Neuronal stem cell (in vitro differentiated cells): ENCODE measurements at regions not wholly inside any gene's neighbourhood (a gene's known extent, or its start where the extent isn't known, plus 50 kb on each side); places are given as distances from the start of the nearest gene placed in this dataset.

ENCODE experiments used
- DNase-seq: peaks from one replicate; pipeline ENCODE4 v3.0.0-alpha.2; 2013; ENCODE audit warnings: low spot score
- H2AFZ ChIP-seq: one replicate; pipeline ENCODE4 v1.6.1; 2013; ENCODE audit warnings: mild to moderate bottlenecking, low read length, inconsistent platforms
- H2AK5ac ChIP-seq: 2 replicates; pipeline ENCODE4 v1.6.1; 2013; ENCODE audit warnings: low read depth, mild to moderate bottlenecking, inconsistent platforms, low read length, moderate library complexity, mixed read lengths
- H2BK120ac ChIP-seq: 2 replicates; pipeline ENCODE4 v1.6.1; 2013; ENCODE audit warnings: low read depth, mild to moderate bottlenecking, inconsistent platforms, low read length, moderate library complexity, mixed read lengths
- H2BK12ac ChIP-seq: one replicate; pipeline ENCODE4 v1.6.1; 2013; ENCODE audit warnings: low read length, inconsistent platforms
- H2BK15ac ChIP-seq: 2 replicates; pipeline ENCODE4 v1.6.1; 2013; ENCODE audit warnings: mild to moderate bottlenecking, low read length, inconsistent platforms, mixed read lengths
- H2BK5ac ChIP-seq: one replicate; pipeline ENCODE4 v1.6.1; 2013; ENCODE audit warnings: inconsistent platforms, mild to moderate bottlenecking, low read length, moderate library complexity
- H3K14ac ChIP-seq: one replicate; pipeline ENCODE4 v1.6.1; 2013; ENCODE audit warnings: low read length, inconsistent platforms
- H3K18ac ChIP-seq: 2 replicates; pipeline ENCODE4 v1.6.1; 2013; ENCODE audit warnings: low read length, inconsistent platforms
- H3K23ac ChIP-seq: 2 replicates; pipeline ENCODE4 v1.6.1; 2013; ENCODE audit warnings: low read depth, mild to moderate bottlenecking, mixed read lengths, low read length, inconsistent platforms; ENCODE audit not compliant: poor library complexity
- H3K27ac ChIP-seq: replicated peaks from 3 replicates; pipeline ENCODE4 v1.5.1; 2013; ENCODE audit warnings: low read length, inconsistent platforms
- H3K27me3 ChIP-seq, 3 experiments: 2 replicates each; pipeline ENCODE4 v1.6.1; 2013; ENCODE audit warnings: low read length in 3 of 3, mild to moderate bottlenecking in 2 of 3, inconsistent platforms in 1 of 3, low read depth in 1 of 3, mixed read lengths in 1 of 3, moderate library complexity in 1 of 3; ENCODE audit not compliant: control insufficient read depth in 3 of 3, insufficient read depth in 3 of 3
- H3K36me3 ChIP-seq, 2 donors: replicated peaks in 1 of 2; 2 replicates each; pipeline ENCODE4 v1.6.1; 2013; ENCODE audit warnings: low read length in 2 of 2; ENCODE audit not compliant: control insufficient read depth in 2 of 2, insufficient read depth in 2 of 2
- H3K4ac ChIP-seq: 2 replicates; pipeline ENCODE4 v1.6.1; 2013; ENCODE audit warnings: inconsistent platforms, mild to moderate bottlenecking, low read length, moderate library complexity
- H3K4me1 ChIP-seq, 2 donors: 1 replicate in 1 of 2; 2 replicates in 1 of 2; pipeline ENCODE4 v1.6.1; 2013; ENCODE audit warnings: low read length in 2 of 2, low read depth in 1 of 2; ENCODE audit not compliant: control insufficient read depth in 2 of 2, insufficient read depth in 1 of 2
- H3K4me2 ChIP-seq: one replicate; pipeline ENCODE4 v1.6.1; 2013; ENCODE audit warnings: mild to moderate bottlenecking, low read length, inconsistent platforms; ENCODE audit not compliant: insufficient read depth, poor library complexity, severe bottlenecking
- H3K4me3 ChIP-seq, 2 donors: 2 replicates each; pipeline ENCODE4 v1.5.1; 2013; ENCODE audit warnings: low read length in 2 of 2, mild to moderate bottlenecking in 2 of 2, inconsistent platforms in 1 of 2, moderate library complexity in 1 of 2
- H3K79me1 ChIP-seq: one replicate; pipeline ENCODE4 v1.6.1; 2013; ENCODE audit warnings: low read depth, mild to moderate bottlenecking, inconsistent platforms, low read length, moderate library complexity
- H3K9ac ChIP-seq: one replicate; pipeline ENCODE4 v1.6.1; 2013; ENCODE audit warnings: mild to moderate bottlenecking, low read depth, low read length, inconsistent platforms; ENCODE audit not compliant: poor library complexity
- H3K9me3 ChIP-seq, 2 donors: replicated peaks in 1 of 2; 2 replicates each; pipeline versions ENCODE3 to v1.6.1; 2013; ENCODE audit warnings: low read length in 2 of 2, mild to moderate bottlenecking in 2 of 2, inconsistent platforms in 1 of 2, low read depth in 1 of 2, mixed read lengths in 1 of 2, moderate library complexity in 1 of 2; ENCODE audit not compliant: control insufficient read depth in 2 of 2, insufficient read depth in 1 of 2
- H4K8ac ChIP-seq: one replicate; pipeline ENCODE4 v1.6.1; 2013; ENCODE audit warnings: low read depth, mild to moderate bottlenecking, inconsistent platforms, low read length, moderate library complexity
- H4K91ac ChIP-seq: one replicate; pipeline ENCODE4 v1.6.1; 2013; ENCODE audit warnings: low read length, low read depth, mild to moderate bottlenecking, inconsistent platforms; ENCODE audit not compliant: poor library complexity
- WGBS, 2 donors: extraction: QIAGEN DNeasy Blood & Tissue Kit; methylation state at CpG; one replicate each; pipeline ENCODE4 v1.1.7; 2013; ENCODE audit warnings: missing lambda C conversion rate in 2 of 2, mixed read lengths in 1 of 2; ENCODE audit not compliant: insufficient read length in 2 of 2, insufficient replicate concordance in 1 of 2; ENCODE audit errors: extremely low coverage in 2 of 2; 5-methylcytosine and 5-hydroxymethylcytosine counted together

GRCh38 chr6:103570431-103570830 lies 1289.3 kb downstream of the HACE1 start:
- Histone ChIP-seq H2BK12ac (no peak overlapping the region), H3K4me2 (no peak overlapping the region)

GRCh38 chr6:103554911-103555310 lies 1304.8 kb downstream of the HACE1 start:
- H2BK15ac ChIP-seq = no peak overlapping the region
- no peak overlapping the region for H2AK5ac ChIP-seq
- H3K9ac ChIP-seq = no peak overlapping the region
- H3K4ac ChIP-seq = no peak overlapping the region
- no peak overlapping the region for H3K27ac ChIP-seq
- H3K23ac ChIP-seq = no peak overlapping the region
- H4K91ac ChIP-seq = no peak overlapping the region
- no peak overlapping the region for H3K14ac ChIP-seq
- DNase-seq = no peak
- no peaks in the 10 kb centered on the region for H3K9me3 ChIP-seq
- H2BK5ac ChIP-seq = no peak overlapping the region
- no peak overlapping the region for H2BK12ac ChIP-seq
- H3K4me3 ChIP-seq = no peak overlapping the region
- no peaks in the 10 kb centered on the region for H3K4me1 ChIP-seq
- H3K4me2 ChIP-seq = no peak overlapping the region
- H3K27me3 ChIP-seq = no peaks in the 10 kb centered on the region
- no peak overlapping the region for H3K18ac ChIP-seq
- no peak overlapping the region for H2AFZ ChIP-seq
- H2BK120ac ChIP-seq = no peak overlapping the region
- no peaks in the 10 kb centered on the region for H3K36me3 ChIP-seq
- H4K8ac ChIP-seq = no peak overlapping the region
- no peaks in the 10 kb centered on the region for H3K79me1 ChIP-seq

More at GRCh38 chr6:103570431-103570830, 1289.3 kb downstream of the HACE1 start:
- no peak for DNase-seq
- Histone ChIP-seq H3K36me3 (no peaks in the 10 kb centered on the region), H3K27ac (no peak overlapping the region), H3K4me3 (no peak overlapping the region), H3K4ac (no peak overlapping the region), H2AFZ (no peak overlapping the region), H3K14ac (no peak overlapping the region), H3K4me1 (no peaks in the 10 kb centered on the region), H2AK5ac (no peak overlapping the region), H2BK5ac (no peak overlapping the region), H4K91ac (no peak overlapping the region), H3K23ac (no peak overlapping the region), H4K8ac (no peak overlapping the region), H3K9me3 (no peaks in the 10 kb centered on the region), H3K9ac (no peak overlapping the region), H2BK120ac (no peak overlapping the region), H2BK15ac (no peak overlapping the region), H3K18ac (no peak overlapping the region), H3K27me3 (no peaks in the 10 kb centered on the region), H3K79me1 (no peaks in the 10 kb centered on the region)
- no CpG with 5 or more reads among the region's 2 CpGs for WGBS, 2 donors

DNA sequence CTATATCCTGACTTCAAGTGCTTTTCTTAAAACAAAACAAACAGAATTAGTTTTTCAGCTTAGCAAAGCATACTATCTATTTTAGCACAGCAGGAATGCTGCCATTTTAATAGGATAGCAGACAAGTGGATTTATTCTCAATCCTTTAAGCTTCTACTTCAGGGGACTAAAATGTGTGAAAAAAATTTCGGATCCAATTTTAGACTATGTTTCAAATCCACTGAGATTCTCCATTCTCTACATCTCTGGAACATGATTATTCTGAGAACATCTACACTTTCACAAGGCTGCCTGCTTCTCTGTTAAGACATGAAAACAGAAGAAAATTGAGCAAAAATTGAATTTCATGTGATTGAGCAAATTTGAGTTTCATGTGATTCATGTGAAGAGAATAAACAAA lies 1321.3 kb downstream of the HACE1 start:
- Histone ChIP-seq H3K4ac (no peak overlapping the region), H4K8ac (no peak overlapping the region), H3K9me3 (no peaks in the 10 kb centered on the region), H2BK15ac (no peak overlapping the region), H3K27ac (no peak overlapping the region), H3K23ac (no peak overlapping the region), H2BK5ac (no peak overlapping the region), H3K4me2 (no peak overlapping the region), H3K4me1 (no peaks in the 10 kb centered on the region), H3K27me3 (no peaks in the 10 kb centered on the region), H2AK5ac (no peak overlapping the region), H3K4me3 (no peak overlapping the region), H2BK12ac (no peak overlapping the region), H3K9ac (no peak overlapping the region), H4K91ac (no peak overlapping the region), H3K36me3 (no peaks in the 10 kb centered on the region), H3K79me1 (no peaks in the 10 kb centered on the region), H3K14ac (no peak overlapping the region), H2BK120ac (no peak overlapping the region), H2AFZ (no peak overlapping the region), H3K18ac (no peak overlapping the region)
- no CpG with 5 or more reads among the region's 1 CpG for WGBS, 2 donors
- DNase-seq = no peak

DNA sequence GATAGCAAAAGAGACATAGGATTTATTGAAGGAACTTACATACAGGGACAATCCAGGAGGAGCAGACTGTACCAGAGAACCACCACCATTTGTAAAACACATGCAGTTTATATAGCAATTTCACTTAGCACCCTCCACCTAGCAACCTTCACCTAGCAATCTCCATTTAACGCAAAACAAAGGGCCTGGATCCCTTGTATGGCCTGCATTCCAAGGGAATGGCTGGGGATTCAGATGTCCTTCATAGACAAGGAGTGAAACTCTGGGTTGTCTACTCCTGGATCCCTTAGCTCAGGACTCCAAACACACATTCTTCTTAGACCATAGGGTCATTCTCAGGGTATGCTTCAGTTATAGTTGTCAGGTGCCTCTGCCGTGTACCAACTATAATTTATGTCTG lies 1324.9 kb downstream of the HACE1 start:
- H3K4me1 ChIP-seq = no peaks in the 10 kb centered on the region
- H2BK120ac ChIP-seq = no peak overlapping the region
- H3K4me2 ChIP-seq = no peak overlapping the region
- H4K8ac ChIP-seq = no peak overlapping the region
- H2BK5ac ChIP-seq = no peak overlapping the region
- H3K9ac ChIP-seq = no peak overlapping the region
- no peak overlapping the region for H3K23ac ChIP-seq
- H2BK15ac ChIP-seq = no peak overlapping the region
- no peak overlapping the region for H2BK12ac ChIP-seq
- H2AK5ac ChIP-seq = no peak overlapping the region
- H3K4me3 ChIP-seq = no peak overlapping the region
- H3K27me3 ChIP-seq = no peaks in the 10 kb centered on the region
- H3K27ac ChIP-seq = no peak overlapping the region
- DNase-seq = no peak
- H3K14ac ChIP-seq = no peak overlapping the region
- no CpG with 5 or more reads among the region's 2 CpGs for WGBS, 2 donors
- no peak overlapping the region for H3K4ac ChIP-seq
- no peaks in the 10 kb centered on the region for H3K36me3 ChIP-seq
- H3K79me1 ChIP-seq = no peaks in the 10 kb centered on the region
- no peak overlapping the region for H4K91ac ChIP-seq
- no peak overlapping the region for H3K18ac ChIP-seq
- peaks cover 0 to 2% of the 10 kb centered on the region in 2 donors for H3K9me3 ChIP-seq
- H2AFZ ChIP-seq = no peak overlapping the region
